Cerebellar cortex (tissue), 1 donor: ENCODE measurements at regions not wholly inside any gene's neighbourhood (a gene's known extent, or its start where the extent isn't known, plus 50 kb on each side); places are given as distances from the start of the nearest gene placed in this dataset.
"Not testable (repeated sequence)": the region's sequence is repeated elsewhere in the genome, so short reads cannot be mapped to it uniquely, and the experiment has no call there.

Experiments
- DNase-seq: peaks from one replicate; pipeline ENCODE4 v3.0.0-alpha.2; 2015; ENCODE audit warnings: low spot score

DNA sequence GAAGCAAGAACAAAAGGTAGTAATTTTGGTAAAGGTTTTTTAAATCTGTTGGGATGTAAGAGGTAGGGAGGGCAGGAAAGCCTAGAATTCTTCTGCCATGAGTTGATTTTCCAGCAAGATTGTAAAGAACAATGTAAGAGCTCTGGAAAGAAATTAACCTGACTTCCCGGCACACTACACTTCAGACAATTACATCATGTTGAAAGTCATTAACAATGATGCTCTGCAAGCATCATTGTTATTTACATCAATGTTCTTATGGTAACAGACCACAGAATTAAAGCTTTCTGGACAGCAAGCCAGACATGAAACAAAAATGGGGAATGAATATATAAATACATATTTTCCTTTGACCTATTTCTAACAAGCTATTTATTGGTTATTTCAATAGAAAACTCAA is 342.2 kb downstream of the CEP170 start:
- DNase-seq, result not testable (repeated sequence)

DNA sequence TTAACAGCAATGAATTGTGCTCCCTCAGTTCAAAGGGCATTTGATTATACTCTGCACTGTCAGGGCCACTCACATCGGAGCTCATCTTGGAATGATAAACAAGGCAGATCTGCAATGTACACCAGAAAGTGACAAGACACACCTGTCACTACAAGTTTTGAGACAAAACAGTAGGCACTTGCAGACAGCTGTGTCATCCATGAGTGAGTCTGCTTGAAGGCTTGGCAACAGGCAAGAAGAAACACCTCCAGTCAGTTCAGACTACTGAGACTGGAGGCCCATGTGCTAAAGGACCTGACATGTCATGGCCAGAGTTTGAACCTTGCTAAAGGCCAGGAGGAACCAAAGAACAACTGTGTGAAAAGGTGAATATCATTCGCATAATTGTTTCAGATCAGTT is 354.5 kb downstream of the CEP170 start:
- not testable (repeated sequence) for DNase-seq

DNA sequence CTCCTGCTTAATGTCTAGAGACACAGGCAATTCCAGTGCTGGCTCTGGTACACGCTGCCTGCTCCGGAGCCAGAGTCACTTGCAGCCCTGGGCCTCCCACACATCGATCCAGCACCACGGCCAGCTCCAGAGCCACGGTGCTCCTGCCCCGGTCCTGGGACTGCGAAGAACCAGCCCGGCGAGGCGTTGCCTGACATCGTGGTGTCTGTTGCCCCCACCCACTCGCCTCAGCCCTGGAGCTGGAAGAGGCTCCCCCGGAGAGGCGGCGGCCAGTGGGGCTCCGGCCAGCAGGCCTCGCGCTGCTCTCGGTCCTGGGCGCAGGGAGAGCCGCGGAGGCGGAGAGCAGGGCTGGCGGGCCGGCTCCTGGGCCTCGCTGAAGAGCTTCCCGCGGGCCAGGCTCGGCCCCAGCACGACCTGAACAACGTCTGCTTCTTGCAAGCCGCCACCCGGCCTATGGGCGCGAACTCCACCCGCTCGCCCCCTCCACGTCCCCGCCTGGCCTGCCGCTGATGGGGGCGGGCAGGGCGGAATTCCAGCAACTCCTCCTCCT is 364.8 kb downstream of the CEP170 start:
- peak; percentile 12 for DNase-seq

DNA sequence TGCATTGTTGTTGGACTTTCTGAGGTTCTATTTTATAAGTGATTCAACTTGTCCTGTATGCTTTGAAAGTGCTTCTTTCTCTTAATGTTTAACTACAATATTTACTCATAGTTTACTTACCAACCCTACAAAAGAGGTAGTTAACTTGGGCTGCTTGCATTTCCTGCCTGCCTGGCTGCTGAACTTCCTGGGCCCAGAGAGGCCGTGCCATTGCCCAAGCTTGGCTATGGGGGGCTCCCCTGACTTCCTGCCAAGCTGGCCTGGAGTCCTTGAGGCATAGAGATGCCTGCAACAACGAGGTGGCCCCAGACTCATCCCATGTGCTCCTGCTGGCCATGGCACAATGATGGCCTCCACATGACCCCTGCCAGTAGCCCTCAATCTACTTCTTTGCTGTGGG is 361.6 kb upstream of the PLD5 start:
- DNase-seq, result no peak

DNA sequence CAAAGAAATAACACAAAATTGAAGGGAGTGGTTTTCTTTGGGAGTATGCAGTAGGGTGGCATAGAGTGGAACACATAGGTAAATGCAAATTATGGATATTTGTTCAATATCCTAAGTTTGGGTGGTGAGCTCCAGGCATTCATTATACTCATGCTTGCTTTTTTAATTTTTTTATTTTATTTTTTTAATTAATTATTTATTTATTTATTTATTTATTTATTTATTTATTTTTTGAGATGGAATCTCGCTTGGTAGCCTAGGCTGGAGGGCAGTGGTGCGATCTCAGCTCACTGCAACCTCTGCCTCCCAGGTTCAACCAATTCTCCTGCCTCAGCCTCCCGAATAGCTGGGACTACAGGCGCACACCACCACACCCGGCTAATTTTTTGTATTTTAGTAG is 355.5 kb upstream of the PLD5 start:
- DNase-seq, result not testable (repeated sequence)

DNA sequence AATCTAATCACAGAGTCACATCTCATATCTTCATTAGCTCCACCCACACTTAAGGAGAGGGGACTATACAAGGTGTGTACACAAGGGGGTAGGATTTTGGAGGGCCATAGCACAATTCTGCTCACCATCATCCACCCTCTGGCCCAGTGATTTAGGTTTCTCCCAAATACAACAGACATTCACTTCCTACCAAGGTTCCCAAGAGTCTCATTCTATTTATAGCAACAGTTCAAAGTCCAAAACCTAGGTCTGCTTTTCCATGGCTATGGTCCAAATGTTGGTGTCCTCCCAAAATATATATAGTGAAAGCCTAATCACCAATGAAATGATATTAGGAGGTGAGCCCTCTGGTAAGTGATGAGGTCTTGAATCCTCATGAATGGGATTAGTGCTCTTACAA is 353.2 kb upstream of the PLD5 start:
- no peak for DNase-seq

DNA sequence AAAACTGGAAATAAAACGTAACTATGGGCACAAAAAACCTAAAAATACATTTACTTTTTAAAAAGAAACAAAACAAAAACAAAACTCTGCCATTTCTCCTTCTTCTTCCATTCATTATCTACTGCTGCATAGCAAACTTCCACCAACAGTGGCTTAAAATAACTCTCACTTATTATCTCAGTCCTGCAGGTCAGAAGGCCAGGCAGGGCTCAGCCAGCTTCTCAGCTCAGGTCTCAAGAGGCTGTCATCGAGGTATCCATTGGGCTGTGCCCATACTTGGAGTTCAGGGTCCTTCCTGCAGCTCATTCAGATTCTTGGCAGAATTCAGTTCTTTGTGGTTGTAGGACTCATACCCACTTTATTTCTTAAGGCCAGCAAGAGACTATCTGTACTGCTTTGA is 352.7 kb upstream of the PLD5 start:
- DNase-seq, result no peak

DNA sequence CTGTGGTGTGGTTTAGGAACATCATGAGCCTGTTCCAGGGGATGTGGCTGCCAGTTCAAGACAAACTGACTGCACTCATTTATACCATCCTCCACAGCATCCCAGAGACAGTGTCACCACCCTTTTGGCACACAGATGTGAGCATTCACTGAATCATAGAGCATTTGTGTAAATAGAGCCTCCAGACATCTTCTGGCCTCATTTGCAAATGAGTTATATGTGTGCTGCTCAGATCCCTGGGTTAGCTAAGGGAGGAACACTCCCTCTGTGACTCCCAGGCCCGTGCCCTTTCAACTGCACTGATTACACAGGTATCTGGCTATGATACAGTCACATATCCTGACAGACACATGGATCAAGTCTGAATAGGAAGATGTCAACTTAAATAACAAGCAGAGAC is 351.5 kb upstream of the PLD5 start:
- DNase-seq, result no peak

DNA sequence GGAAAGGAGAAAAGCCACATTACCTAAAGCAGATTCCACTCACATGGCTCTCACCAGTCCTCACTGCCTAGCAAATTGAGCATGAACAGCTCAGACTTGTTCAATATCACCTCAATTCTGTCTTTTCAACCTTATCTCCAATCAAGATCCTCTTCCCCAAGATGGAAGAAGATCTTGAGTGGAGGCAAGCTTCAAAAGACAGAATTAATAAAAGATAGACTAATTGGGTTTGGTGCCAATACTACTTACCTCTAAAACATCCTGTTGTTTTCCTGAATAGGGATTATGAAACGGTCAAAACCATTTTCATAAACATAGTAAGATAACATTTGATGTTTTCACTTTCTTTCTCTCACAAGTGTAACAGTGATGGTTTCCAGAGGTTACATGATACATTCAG is 349.2 kb upstream of the PLD5 start:
- DNase-seq, result no peak

DNA sequence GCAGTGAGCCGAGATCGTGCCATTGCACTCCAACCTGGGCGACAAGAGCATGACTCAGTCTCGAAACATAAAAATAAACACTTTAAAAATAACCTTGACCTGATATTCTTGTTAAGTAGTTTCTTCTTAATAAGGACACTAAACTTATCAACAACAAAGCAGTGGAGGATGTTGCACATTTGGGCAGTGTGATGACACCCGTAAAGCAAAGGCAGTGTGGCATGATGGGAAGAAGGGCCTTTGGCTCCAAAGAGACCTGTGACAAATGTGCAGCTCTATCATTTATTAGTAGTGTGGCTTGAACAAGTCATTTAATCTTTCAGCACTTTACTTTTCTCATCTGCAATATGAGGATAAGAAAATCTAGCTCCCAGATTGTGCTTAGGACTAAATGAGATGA is 348.0 kb upstream of the PLD5 start:
- DNase-seq, result no peak

DNA sequence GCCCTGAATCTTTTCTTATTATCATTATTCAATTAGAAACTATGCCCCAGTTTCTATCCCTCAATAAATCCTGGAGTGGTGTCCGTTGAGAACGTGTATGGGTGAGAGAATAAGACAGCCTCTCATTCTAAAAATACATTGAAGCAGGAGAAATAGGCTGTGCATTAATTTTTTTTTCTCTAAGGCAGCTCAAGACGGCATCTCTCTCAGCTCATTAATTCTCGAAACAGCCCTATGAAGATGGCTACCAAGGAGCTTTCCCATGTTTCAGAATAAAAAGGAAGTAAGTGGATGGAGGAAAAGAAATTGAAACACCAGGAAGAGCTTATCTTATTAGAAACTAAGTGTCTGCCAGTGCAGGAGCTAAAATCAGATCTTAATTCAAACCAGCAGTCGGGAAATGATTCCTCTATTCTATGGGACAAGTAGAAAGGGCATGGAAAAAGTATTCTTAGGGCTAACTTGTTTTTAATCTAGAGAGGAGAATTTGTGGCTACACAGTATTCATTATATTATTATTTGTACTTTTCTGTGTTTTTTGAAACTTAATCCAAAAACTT is 347.1 kb upstream of the PLD5 start:
- DNase-seq, result no peak

DNA sequence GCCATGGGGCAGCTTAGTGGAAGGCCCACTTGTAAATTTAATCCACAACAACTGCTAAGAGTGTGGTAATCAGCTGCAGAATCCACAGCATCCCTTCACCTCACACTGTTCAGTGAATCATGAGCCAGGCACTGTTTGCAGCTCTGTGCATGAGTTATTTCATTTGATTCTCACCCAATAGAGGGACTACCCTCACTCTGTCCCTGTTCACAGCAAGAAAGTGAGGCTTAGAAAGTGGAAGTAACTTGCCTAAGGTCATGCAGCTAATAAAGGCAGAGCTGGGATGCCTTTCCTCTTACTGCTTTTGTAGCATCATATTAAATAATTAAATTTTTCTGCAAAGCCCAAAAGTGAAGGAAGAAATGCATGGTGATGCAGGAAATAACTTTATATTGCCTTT is 346.5 kb upstream of the PLD5 start:
- DNase-seq, result no peak

DNA sequence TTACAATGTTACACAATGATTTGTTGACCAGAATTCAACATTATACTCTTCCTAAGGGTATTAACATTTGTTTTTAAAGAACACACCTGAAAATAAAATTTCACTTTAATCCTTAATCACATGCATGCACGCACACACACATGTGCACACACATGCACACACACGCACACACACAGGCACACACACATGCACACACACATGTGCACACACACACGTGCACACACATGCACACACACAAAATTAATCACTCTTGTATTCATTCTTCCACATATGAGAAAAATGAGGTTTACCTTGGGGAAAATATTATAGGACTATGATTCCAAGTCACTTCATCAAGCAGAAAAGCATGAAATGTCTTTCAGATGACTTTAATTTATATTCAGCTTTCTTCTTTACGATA is 331.8 kb upstream of the PLD5 start:
- DNase-seq, result no peak

DNA sequence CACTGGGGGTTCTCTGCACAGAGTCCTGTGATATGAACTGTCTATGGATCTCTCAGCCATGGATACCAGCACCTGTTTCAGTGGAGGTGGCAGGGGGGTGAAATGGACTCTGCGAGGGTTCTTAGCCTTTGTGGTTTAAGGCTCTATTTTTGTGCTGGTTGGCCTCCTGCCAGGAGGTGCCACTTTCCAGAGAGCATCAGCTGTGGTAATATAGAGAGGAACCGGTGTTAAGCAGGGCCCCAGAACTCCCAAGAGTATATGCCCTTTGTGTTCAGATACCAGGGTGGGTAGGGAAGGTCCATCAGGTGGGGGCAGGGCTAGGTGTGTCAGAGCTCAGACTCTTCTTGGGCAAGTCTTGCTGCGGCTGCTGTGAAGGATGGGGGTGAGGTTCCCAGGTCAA is 330.0 kb upstream of the PLD5 start:
- DNase-seq, result no peak

DNA sequence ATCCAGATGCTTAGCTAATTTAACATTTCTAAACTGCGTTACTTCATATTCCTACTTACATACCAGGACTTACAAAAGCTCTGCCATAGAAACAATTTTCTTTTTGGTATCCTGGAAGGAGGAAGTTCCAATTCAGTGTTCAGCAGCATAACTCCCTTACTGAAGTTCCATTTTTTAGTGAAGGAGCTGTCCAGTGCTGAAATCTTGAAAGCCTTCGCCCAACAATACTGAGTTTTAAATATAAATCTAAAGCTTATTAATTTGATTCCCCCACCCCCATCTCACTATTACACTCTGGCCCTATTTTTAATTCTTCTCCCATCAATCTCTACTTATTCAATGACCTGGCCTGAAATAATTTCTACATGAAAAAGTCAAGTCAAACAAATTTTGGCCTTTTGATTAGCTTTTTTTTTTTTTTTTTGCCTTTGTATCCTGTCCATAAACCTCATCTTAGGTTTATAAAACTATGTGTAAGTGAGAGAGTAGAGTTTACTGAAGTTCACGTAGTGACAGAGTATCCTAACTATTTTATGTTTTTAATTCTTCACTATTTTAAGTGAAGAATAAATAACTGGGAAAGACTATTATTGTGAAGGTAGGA is 323.0 kb upstream of the PLD5 start:
- DNase-seq, result no peak

DNA sequence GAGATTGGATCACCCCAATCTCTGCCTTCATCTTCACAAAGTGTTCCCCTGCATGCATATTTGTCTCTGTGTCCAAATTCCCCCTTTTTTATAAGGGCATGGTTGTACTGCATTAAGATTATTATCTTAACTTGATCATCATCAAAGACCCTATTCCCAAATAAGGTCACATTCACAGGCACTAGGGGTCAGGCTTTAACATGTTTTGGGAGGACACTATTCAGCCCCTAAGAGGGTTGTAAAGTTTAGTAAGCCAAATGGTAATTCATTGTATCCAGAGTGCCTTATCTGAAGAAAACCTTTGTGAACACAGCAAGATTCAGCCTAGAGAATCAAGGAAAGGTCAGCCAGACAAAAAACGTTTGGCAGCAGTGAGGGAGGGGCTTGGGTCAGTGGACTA is 317.6 kb upstream of the PLD5 start:
- DNase-seq, result no peak

DNA sequence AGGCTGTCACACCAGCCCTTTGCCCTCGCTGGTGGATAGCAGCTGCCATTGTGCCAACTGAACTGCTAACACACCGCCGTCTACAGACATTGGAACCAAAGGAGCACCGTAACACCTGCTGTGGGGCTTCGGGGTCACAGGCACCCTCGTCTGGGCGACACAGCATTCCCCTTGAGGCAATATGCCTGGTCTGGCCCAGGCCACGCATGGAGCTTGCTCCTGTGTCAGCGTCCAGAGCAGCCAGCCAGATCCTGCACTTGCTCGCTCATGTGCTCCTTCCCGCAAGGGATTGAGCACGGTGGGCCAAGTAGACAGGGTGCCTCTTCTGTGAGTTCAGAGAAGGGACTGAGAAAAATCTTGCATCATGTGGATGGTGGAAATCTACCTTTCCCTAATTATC is 314.6 kb upstream of the PLD5 start:
- no peak for DNase-seq

DNA sequence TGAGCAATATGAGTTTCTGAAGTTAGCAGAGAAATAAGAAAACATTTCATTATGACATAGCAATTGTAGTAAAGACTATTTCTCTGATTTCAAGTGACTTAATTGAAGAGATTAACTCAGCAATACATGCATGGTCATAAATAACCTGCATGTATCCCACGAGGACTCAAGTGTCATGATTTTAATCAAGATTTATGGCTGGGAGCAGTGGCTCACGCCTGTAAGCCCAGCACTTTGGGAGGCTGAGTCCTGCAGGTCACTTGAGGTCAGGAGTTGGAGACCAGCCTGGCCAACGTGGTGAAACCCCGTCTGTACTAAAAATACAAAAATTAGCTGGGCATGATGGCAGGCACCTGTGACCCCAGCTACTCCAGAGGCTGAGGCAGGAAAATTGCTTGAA is 311.9 kb upstream of the PLD5 start:
- no peak for DNase-seq

DNA sequence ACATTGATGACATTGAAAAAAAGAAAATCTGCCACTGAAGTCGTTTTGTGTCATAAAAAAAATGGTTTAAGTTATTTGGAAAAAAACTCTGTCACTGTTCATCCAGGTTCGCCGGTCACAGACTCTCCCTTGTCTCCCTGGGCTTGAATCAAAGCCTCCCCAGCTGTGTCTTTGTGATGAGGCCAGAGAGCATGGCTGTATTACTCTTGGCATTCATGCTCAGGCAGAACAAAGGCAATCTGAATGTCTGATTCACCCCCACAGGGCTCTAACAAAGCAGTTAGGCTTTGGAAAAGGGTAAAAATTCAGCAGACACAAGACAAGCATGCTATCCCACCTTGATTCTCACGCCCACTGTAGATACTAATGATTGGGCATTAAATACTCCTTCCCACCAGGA is 304.3 kb upstream of the PLD5 start:
- DNase-seq, result no peak

DNA sequence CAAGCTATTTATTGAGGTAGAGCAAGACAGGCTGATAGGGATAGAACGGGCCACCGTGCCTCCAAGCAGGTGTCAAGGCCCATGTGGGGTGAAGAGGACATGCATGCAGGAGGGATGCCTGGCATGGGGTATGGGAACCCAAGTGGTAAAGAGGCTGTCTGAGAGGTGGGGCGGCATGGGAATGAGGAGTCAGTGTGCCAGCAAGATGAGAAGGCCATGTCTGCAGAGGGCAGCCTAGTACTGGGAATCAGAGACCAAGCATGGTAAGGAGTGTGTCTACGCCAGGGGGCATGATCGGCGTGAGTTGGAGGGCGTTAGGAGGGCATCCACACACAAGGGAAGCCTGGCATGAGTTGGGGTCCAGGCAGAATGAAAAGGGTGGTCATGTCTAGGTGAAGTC is 303.7 kb upstream of the PLD5 start:
- DNase-seq, result no peak

DNA sequence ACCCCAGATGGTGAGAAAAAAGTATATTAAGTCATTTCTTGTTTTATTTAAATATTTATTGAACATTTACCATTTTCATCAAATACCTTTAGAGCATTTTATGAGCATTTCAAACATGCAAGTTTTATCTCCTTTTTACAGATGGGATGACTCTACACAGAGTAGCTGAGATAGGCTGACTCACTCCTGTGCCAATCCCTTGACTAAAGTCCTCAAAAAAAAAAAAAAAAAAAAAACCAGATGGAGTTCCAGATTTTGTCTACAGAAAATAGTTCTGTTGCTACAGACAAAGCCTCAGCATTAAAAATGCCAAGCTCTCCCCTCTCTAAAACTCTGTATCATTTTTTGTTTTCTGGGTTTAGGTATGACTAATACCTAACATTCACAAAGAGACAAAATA is 303.0 kb upstream of the PLD5 start:
- DNase-seq, result peak; percentile 7

DNA sequence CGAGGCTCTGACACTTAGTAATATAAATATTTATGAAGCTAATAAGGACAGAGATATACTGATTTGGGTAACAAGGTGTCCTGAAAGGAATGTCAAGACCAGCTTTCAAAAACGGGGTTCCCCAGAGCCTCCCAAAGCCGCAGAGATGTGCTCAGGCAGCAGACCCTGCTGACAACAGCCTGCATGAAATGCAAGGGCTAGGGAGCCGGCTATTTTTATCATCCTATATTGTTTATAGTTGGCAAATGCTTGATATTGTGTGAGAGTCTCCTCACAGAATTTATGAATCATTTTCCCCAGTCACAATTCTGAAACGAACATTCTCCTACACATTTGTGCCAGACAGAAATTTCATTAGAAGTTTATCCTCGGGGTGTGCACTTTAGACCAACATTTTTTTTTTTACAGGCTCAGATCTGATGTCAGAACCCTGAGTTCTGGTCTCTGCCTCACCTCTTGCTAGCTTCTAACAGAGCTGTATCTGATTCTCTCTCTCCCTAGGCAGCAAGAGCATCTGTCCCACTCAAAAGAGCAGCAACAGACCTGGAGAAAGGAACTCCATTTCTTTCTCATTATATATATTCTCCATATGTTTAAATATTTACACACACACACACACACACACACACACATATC is 302.3 kb upstream of the PLD5 start:
- no peak for DNase-seq

DNA sequence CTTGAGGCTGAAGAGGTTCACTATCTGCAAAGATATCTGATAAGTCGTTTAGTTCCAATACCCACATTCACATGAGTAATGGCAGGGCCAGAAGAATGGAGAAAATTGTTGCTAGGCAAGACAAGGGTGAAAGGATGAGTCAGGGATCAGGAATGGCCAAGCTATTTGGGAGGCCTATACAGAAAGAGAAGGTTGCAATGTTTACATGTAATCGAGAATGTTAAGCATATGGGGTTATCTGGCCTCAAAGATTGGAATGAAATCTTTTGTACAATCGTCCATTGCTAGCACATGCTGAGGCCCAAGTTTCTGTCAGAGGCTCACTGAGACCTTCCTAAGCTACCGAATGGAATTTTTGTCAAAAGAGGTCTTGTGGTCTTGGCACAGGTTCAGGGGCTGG is 299.9 kb upstream of the PLD5 start:
- no peak for DNase-seq
